ENCODE measurements at regions not wholly inside any gene's neighbourhood (a gene's known extent, or its start where the extent isn't known, plus 50 kb on each side); places are given as distances from the start of the nearest gene placed in this dataset.

DNA sequence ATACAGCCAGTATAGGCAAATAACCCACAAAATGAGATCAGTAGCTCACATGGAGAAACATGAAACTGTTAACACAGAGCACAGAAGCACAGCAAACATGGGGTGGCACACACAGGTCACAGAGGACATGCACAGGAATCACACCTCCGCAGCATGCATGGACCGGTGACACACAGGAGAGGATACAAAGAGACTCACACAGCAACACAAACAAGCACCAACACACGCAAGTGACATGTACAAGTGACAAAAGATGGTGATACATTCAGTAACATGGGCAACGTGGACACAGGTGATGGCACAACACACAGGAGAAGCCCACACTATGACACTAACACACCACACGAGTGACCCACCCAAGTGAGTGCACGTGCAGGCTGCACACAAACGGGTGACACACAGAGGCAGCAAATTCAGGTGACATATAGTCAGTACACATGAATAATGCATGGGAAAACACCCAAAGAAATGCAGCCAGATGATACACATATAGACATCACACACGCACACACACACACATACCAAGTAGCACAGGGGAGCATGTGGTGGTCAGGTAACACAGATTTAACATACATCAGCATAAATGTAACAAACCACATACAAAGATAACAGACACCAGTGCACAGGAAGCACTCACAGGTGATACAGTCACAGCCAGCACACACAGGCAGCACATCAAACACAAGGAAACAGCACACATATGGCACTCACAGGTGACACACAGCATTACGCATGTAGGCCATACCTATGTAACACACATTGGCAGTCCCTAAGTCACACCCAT is 216.0 kb upstream of the SFSWAP start:
- 87% methylated on average over 9 of the region's 9 CpGs for WGBS (ENCODE audit: low lambda C conversion rate, missing lambda C conversion rate)
- Histone ChIP-seq H3K36me3 (replicated peaks; ENCODE audit: insufficient read depth, low read depth) (no peaks in the 10 kb centered on the region), H4K20me1 (ENCODE audit: insufficient read depth, poor library complexity, severe bottlenecking) (no peaks in the 10 kb centered on the region), H3K4me3 (no peak overlapping the region), H3K9me2 (replicated peaks; ENCODE audit: insufficient read depth) (no peaks in the 10 kb centered on the region), H3K79me2 (no peaks in the 10 kb centered on the region), H2AFZ (no peak overlapping the region), H3K9me3 (ENCODE audit: low read depth) (no peaks in the 10 kb centered on the region), H3K4me2 (no peak overlapping the region), H3K27me3 (peaks cover 11% of the 10 kb centered on the region), H3K27ac (no peak overlapping the region), H3K4me1 (ENCODE audit: insufficient read depth) (no peaks in the 10 kb centered on the region)
- no peak for DNase-seq (ENCODE audit: low spot score)
- TF ChIP-seq, protein P1, sequence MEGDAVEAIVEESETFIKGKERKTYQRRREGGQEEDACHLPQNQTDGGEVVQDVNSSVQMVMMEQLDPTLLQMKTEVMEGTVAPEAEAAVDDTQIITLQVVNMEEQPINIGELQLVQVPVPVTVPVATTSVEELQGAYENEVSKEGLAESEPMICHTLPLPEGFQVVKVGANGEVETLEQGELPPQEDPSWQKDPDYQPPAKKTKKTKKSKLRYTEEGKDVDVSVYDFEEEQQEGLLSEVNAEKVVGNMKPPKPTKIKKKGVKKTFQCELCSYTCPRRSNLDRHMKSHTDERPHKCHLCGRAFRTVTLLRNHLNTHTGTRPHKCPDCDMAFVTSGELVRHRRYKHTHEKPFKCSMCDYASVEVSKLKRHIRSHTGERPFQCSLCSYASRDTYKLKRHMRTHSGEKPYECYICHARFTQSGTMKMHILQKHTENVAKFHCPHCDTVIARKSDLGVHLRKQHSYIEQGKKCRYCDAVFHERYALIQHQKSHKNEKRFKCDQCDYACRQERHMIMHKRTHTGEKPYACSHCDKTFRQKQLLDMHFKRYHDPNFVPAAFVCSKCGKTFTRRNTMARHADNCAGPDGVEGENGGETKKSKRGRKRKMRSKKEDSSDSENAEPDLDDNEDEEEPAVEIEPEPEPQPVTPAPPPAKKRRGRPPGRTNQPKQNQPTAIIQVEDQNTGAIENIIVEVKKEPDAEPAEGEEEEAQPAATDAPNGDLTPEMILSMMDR (IDR thresholded peaks at IDR 0.05; ENCODE audit: poor library complexity), result no peak
- TF ChIP-seq EZH2phosphoT487 (IDR thresholded peaks at IDR 0.05; ENCODE audit: low read depth, severe bottlenecking, unreplicated experiment) (no peak), EZH2 (IDR thresholded peaks at IDR 0.05; ENCODE audit: borderline replicate concordance) (no peak)

- Histone ChIP-seq H3K9me3 (ENCODE audit: low read depth) (no peaks in the 10 kb centered on the region), H2AFZ (no peak overlapping the region)
- 84% methylated on average over 2 of the region's 2 CpGs for whole genome bisulfite sequencing (ENCODE audit: low lambda C conversion rate, missing lambda C conversion rate)
Measured at GRCh38 chr12:131497966-131498365, 212.9 kb upstream of the SFSWAP start.

DNA sequence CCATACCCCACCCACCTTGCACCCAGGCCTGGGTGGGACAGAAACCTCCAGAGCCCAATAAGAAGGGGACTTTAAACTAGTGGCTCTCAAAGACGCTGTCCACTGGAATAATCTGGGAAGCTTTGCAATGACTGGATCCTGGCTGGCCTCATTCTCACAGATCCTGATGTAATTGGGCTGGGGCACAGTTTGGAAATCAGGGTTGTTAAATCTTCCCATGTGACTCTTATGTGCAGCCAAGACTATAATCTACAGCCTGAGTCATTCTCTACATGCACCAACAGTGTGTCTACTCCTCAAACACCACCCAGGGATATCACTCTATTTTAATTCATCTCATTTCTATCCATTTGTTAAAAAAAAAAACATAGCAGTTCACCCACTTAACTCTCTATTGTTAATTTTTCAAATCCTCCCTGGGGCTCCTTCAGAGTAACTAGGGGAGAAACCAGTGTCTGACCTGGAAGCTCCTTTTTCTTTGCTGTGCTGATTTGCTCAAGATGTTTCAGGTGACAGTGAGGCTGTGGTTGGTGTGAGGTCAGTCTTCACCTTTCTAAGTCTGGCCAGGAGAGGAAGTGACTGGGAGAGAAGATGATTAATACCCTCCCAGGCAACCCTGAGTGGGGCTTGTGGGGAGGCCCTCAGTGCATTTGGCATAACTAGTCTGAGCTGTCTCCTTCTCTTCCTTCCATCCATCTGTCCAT is 211.6 kb upstream of the SFSWAP start:
- DNase-seq (ENCODE audit: low spot score), result peak; percentile 22
- no peak overlapping the region for H3K4me2 ChIP-seq
- TF ChIP-seq, protein P1 (IDR thresholded peaks at IDR 0.05; ENCODE audit: poor library complexity), result no peak
- TF ChIP-seq EZH2phosphoT487 (IDR thresholded peaks at IDR 0.05; ENCODE audit: low read depth, severe bottlenecking, unreplicated experiment), result no peak
- no peak for TF ChIP-seq EZH2 (IDR thresholded peaks at IDR 0.05; ENCODE audit: borderline replicate concordance)
- peaks cover 9% of the 10 kb centered on the region for H3K27me3 ChIP-seq
- no peaks in the 10 kb centered on the region for H3K4me1 ChIP-seq (ENCODE audit: insufficient read depth)
- H3K9me3 ChIP-seq (ENCODE audit: low read depth), result no peaks in the 10 kb centered on the region
- no peak overlapping the region for H3K4me3 ChIP-seq
- no peak overlapping the region for H3K27ac ChIP-seq
- 64% methylated on average over 1 of the region's 1 CpG for WGBS (ENCODE audit: low lambda C conversion rate, missing lambda C conversion rate)
- H3K79me2 ChIP-seq, result no peaks in the 10 kb centered on the region
- H3K9me2 ChIP-seq (replicated peaks; ENCODE audit: insufficient read depth), result no peaks in the 10 kb centered on the region
- H4K20me1 ChIP-seq (ENCODE audit: insufficient read depth, poor library complexity, severe bottlenecking), result no peaks in the 10 kb centered on the region
- H3K36me3 ChIP-seq (replicated peaks; ENCODE audit: insufficient read depth, low read depth), result no peaks in the 10 kb centered on the region
- no peak overlapping the region for H2AFZ ChIP-seq

More at GRCh38 chr12:131497966-131498365, 212.9 kb upstream of the SFSWAP start:
- H3K27ac ChIP-seq, result no peak overlapping the region
- no peak overlapping the region for H3K4me2 ChIP-seq
- no peak for TF ChIP-seq EZH2 (IDR thresholded peaks at IDR 0.05; ENCODE audit: borderline replicate concordance)
- no peak for TF ChIP-seq EZH2phosphoT487 (IDR thresholded peaks at IDR 0.05; ENCODE audit: low read depth, severe bottlenecking, unreplicated experiment)
- TF ChIP-seq, protein P1 (IDR thresholded peaks at IDR 0.05; ENCODE audit: poor library complexity), result no peak
- no peaks in the 10 kb centered on the region for H3K36me3 ChIP-seq (replicated peaks; ENCODE audit: insufficient read depth, low read depth)
- no peak overlapping the region for H3K4me3 ChIP-seq
- no peak for DNase-seq (ENCODE audit: low spot score)
- H3K4me1 ChIP-seq (ENCODE audit: insufficient read depth), result no peaks in the 10 kb centered on the region
- peaks cover 9% of the 10 kb centered on the region for H3K27me3 ChIP-seq
- no peaks in the 10 kb centered on the region for H3K9me2 ChIP-seq (replicated peaks; ENCODE audit: insufficient read depth)
- H4K20me1 ChIP-seq (ENCODE audit: insufficient read depth, poor library complexity, severe bottlenecking), result no peaks in the 10 kb centered on the region
- no peaks in the 10 kb centered on the region for H3K79me2 ChIP-seq
